Skeletal muscle satellite cell (primary cell): ENCODE measurements at regions not wholly inside any gene's neighbourhood (a gene's known extent, or its start where the extent isn't known, plus 50 kb on each side); places are given as distances from the start of the nearest gene placed in this dataset.
"Not testable (repeated sequence)": the region's sequence is repeated elsewhere in the genome, so short reads cannot be mapped to it uniquely, and the experiment has no call there.

Source experiments
- H3K27me3 ChIP-seq: 2 replicates; pipeline ENCODE4 v1.7.0; 2013; ENCODE audit warnings: low read length; ENCODE audit not compliant: control insufficient read depth, insufficient read depth
- H3K36me3 ChIP-seq: 2 replicates; pipeline ENCODE4 v1.7.0; 2013; ENCODE audit warnings: mild to moderate bottlenecking, control low read depth, low read length; ENCODE audit not compliant: insufficient read depth
- H3K4me1 ChIP-seq: 2 replicates; pipeline ENCODE4 v1.7.0; 2013; ENCODE audit warnings: low read length; ENCODE audit not compliant: control insufficient read depth, insufficient read depth
- H3K4me2 ChIP-seq: 2 replicates; pipeline ENCODE4 v1.7.0; 2013; ENCODE audit warnings: mild to moderate bottlenecking, low read length
- H3K4me3 ChIP-seq: 2 replicates; pipeline ENCODE4 v1.7.0; 2013; ENCODE audit warnings: low read length
- H3K9ac ChIP-seq: 2 replicates; pipeline ENCODE4 v1.7.0; 2013; ENCODE audit warnings: mild to moderate bottlenecking, low read depth, low read length, moderate library complexity
- H3K9me3 ChIP-seq: replicated peaks from 2 replicates; pipeline ENCODE4 v1.7.0; 2013; ENCODE audit warnings: mild to moderate bottlenecking, control low read depth, low read length

GRCh38 chr2:583666-584065, 93.5 kb downstream of the TMEM18 start:
- no peak overlapping the region for H3K4me3 ChIP-seq
- no peak overlapping the region for H3K9ac ChIP-seq
- H3K4me1 ChIP-seq, result no peaks in the 10 kb centered on the region
- peaks cover 9% of the 10 kb centered on the region for H3K9me3 ChIP-seq
- no peak overlapping the region for H3K4me2 ChIP-seq
- no peaks in the 10 kb centered on the region for H3K36me3 ChIP-seq
- H3K27me3 ChIP-seq, result no peaks in the 10 kb centered on the region

- Histone ChIP-seq H3K9ac (no peak overlapping the region), H3K27me3 (no peaks in the 10 kb centered on the region), H3K36me3 (no peaks in the 10 kb centered on the region), H3K4me3 (no peak overlapping the region), H3K9me3 (peaks cover 6% of the 10 kb centered on the region), H3K4me1 (no peaks in the 10 kb centered on the region), H3K4me2 (no peak overlapping the region)
These were observed 94.2 kb downstream of the TMEM18 start for GRCh38 chr2:582792-583528.

GRCh38 chr2:582289-582688, 94.9 kb downstream of the TMEM18 start:
- not testable (repeated sequence) for H3K9ac ChIP-seq, H3K9me3 ChIP-seq, H3K27me3 ChIP-seq

GRCh38 chr2:579961-580360, 97.2 kb downstream of the TMEM18 start:
- Histone ChIP-seq H3K4me1 (no peaks in the 10 kb centered on the region), H3K36me3 (no peaks in the 10 kb centered on the region), H3K4me2 (no peak overlapping the region)

More at GRCh38 chr2:582289-582688, 94.9 kb downstream of the TMEM18 start:
- not testable (repeated sequence) for H3K4me2 ChIP-seq, H3K4me1 ChIP-seq, H3K4me3 ChIP-seq, H3K36me3 ChIP-seq

GRCh38 chr2:579351-579886, 97.8 kb downstream of the TMEM18 start:
- Histone ChIP-seq H3K9me3 (peaks cover 8% of the 10 kb centered on the region), H3K4me3 (no peak overlapping the region), H3K9ac (no peak overlapping the region), H3K27me3 (no peaks in the 10 kb centered on the region), H3K4me1 (no peaks in the 10 kb centered on the region), H3K4me2 (no peak overlapping the region), H3K36me3 (no peaks in the 10 kb centered on the region)

More at GRCh38 chr2:579961-580360, 97.2 kb downstream of the TMEM18 start:
- H3K27me3 ChIP-seq, result no peaks in the 10 kb centered on the region
- no peak overlapping the region for H3K4me3 ChIP-seq
- H3K9me3 ChIP-seq, result peaks cover 8% of the 10 kb centered on the region
- H3K9ac ChIP-seq, result no peak overlapping the region

- Histone ChIP-seq H3K27me3 (no peaks in the 10 kb centered on the region), H3K9ac (no peak overlapping the region), H3K36me3 (no peaks in the 10 kb centered on the region), H3K9me3 (peaks cover 11% of the 10 kb centered on the region), H3K4me1 (no peaks in the 10 kb centered on the region), H3K4me2 (no peak overlapping the region), H3K4me3 (no peak overlapping the region)
These were observed 100.9 kb downstream of the TMEM18 start for GRCh38 chr2:576292-576691.

- Histone ChIP-seq H3K4me3 (no peak overlapping the region), H3K9ac (no peak overlapping the region), H3K27me3 (no peaks in the 10 kb centered on the region), H3K4me2 (no peak overlapping the region), H3K36me3 (no peaks in the 10 kb centered on the region), H3K4me1 (no peaks in the 10 kb centered on the region), H3K9me3 (peaks cover 11% of the 10 kb centered on the region)
These were observed 101.4 kb downstream of the TMEM18 start for GRCh38 chr2:575727-576236.

- peaks cover 11% of the 10 kb centered on the region for H3K9me3 ChIP-seq
- H3K27me3 ChIP-seq, result no peaks in the 10 kb centered on the region
- H3K4me2 ChIP-seq, result no peak overlapping the region
- H3K4me1 ChIP-seq, result no peaks in the 10 kb centered on the region
- H3K9ac ChIP-seq, result no peak overlapping the region
- H3K4me3 ChIP-seq, result no peak overlapping the region
- H3K36me3 ChIP-seq, result no peaks in the 10 kb centered on the region
These were observed 102.0 kb downstream of the TMEM18 start for GRCh38 chr2:575030-575726.

GRCh38 chr2:573805-574392, 103.3 kb downstream of the TMEM18 start:
- H3K27me3 ChIP-seq, result no peaks in the 10 kb centered on the region
- H3K9me3 ChIP-seq, result peaks cover 11% of the 10 kb centered on the region
- H3K9ac ChIP-seq, result no peak overlapping the region
- no peak overlapping the region for H3K4me3 ChIP-seq
- no peaks in the 10 kb centered on the region for H3K36me3 ChIP-seq
- H3K4me2 ChIP-seq, result no peak overlapping the region
- no peaks in the 10 kb centered on the region for H3K4me1 ChIP-seq

- H3K27me3 ChIP-seq, result no peaks in the 10 kb centered on the region
- no peak overlapping the region for H3K4me2 ChIP-seq
- H3K4me3 ChIP-seq, result no peak overlapping the region
These were observed 104.2 kb downstream of the TMEM18 start for GRCh38 chr2:573025-573424.

GRCh38 chr2:569681-570080, 107.5 kb downstream of the TMEM18 start:
- Histone ChIP-seq H3K9ac (no peak overlapping the region), H3K36me3 (no peaks in the 10 kb centered on the region), H3K27me3 (no peaks in the 10 kb centered on the region), H3K4me3 (no peak overlapping the region), H3K4me2 (no peak overlapping the region), H3K4me1 (no peaks in the 10 kb centered on the region), H3K9me3 (peaks cover 10% of the 10 kb centered on the region)

More at GRCh38 chr2:573025-573424, 104.2 kb downstream of the TMEM18 start:
- H3K9me3 ChIP-seq, result peaks cover 11% of the 10 kb centered on the region
- H3K36me3 ChIP-seq, result no peaks in the 10 kb centered on the region
- H3K4me1 ChIP-seq, result no peaks in the 10 kb centered on the region
- H3K9ac ChIP-seq, result no peak overlapping the region
